ENCODE measurements at regions not wholly inside any gene's neighbourhood (a gene's known extent, or its start where the extent isn't known, plus 50 kb on each side); places are given as distances from the start of the nearest gene placed in this dataset.

GRCh38 chr14:76919431-76920330 is 93.5 kb downstream of the LRRC74A start:
- H3K27ac Mint-ChIP-seq, result no peak overlapping the region
- intact Hi-C loops (cut with micrococcal nuclease), result no loop called here
- peaks cover 42% of the 10 kb centered on the region for H3K4me1 Mint-ChIP-seq (ENCODE audit: low read depth)
- H3K36me3 Mint-ChIP-seq (ENCODE audit: low read depth), result no peaks in the 10 kb centered on the region
- DNase-seq (ENCODE audit: low spot score), result no peak
- H3K9me3 Mint-ChIP-seq, result no peaks in the 10 kb centered on the region
- H3K27me3 Mint-ChIP-seq (ENCODE audit: low read depth), result no peaks in the 10 kb centered on the region
- no peak overlapping the region for H3K4me3 Mint-ChIP-seq (ENCODE audit: low read depth)

Data from activated T-helper 2 cell treated with anti-CD3 and anti-CD28 coated beads, Interferon-gamma antibody, Interleukin-2, Interleukin-4, amounts not matched to agents 10 μg/mL and 5 μg/mL and 100 μg/mL, durations not matched to agents 14 hours and 24 hours and 36 hours (primary cell).